Fibroblast of skin of scalp (primary cell): ENCODE measurements at regions not wholly inside any gene's neighbourhood (a gene's known extent, or its start where the extent isn't known, plus 50 kb on each side); places are given as distances from the start of the nearest gene placed in this dataset.
A peak's percentile ranks its signal among the peaks of the same experiment; 100 is the strongest.

ENCODE experiments used
- DNase-seq: peaks from one replicate; pipeline ENCODE4 v3.0.0-alpha.2; 2013

GRCh38 chr18:41829647-41830516 lies 125.2 kb upstream of the PIK3C3 start:
- no peak for DNase-seq

GRCh38 chr18:41828137-41828536 lies 126.9 kb upstream of the PIK3C3 start:
- DNase-seq: no peak

GRCh38 chr18:41820784-41821183 lies 134.2 kb upstream of the PIK3C3 start:
- no peak for DNase-seq

GRCh38 chr18:41818381-41819355 lies 136.4 kb upstream of the PIK3C3 start:
- DNase-seq: no peak

- no peak for DNase-seq
These were observed 140.4 kb upstream of the PIK3C3 start for GRCh38 chr18:41814651-41815050.

GRCh38 chr18:41809652-41810051 lies 145.4 kb upstream of the PIK3C3 start:
- DNase-seq: no peak

GRCh38 chr18:41805341-41805740 lies 149.7 kb upstream of the PIK3C3 start:
- DNase-seq: no peak

- DNase-seq: no peak
These were observed 156.2 kb upstream of the PIK3C3 start for GRCh38 chr18:41798879-41799278.

- DNase-seq: no peak
These were observed 164.3 kb upstream of the PIK3C3 start for GRCh38 chr18:41790687-41791086.

GRCh38 chr18:41789001-41789400 lies 166.0 kb upstream of the PIK3C3 start:
- DNase-seq: no peak

GRCh38 chr18:41783879-41784278 lies 171.2 kb upstream of the PIK3C3 start:
- DNase-seq: no peak

GRCh38 chr18:41783065-41783818 lies 171.8 kb upstream of the PIK3C3 start:
- no peak for DNase-seq

GRCh38 chr18:41771973-41772372 lies 183.1 kb upstream of the PIK3C3 start:
- DNase-seq: no peak

GRCh38 chr18:41769265-41769664 lies 185.8 kb upstream of the PIK3C3 start:
- DNase-seq: no peak

- DNase-seq: no peak
These were observed 186.6 kb upstream of the PIK3C3 start for GRCh38 chr18:41768467-41768866.

GRCh38 chr18:41767960-41768359 lies 187.1 kb upstream of the PIK3C3 start:
- DNase-seq: peak; percentile 12

GRCh38 chr18:41765460-41765859 lies 189.6 kb upstream of the PIK3C3 start:
- no peak for DNase-seq

GRCh38 chr18:41763361-41763760 lies 191.7 kb upstream of the PIK3C3 start:
- no peak for DNase-seq

- peak; percentile 76 for DNase-seq
These were observed 193.6 kb upstream of the PIK3C3 start for GRCh38 chr18:41761333-41762018.

GRCh38 chr18:41758534-41758933 lies 196.5 kb upstream of the PIK3C3 start:
- DNase-seq: no peak

GRCh38 chr18:41756141-41756540 lies 198.9 kb upstream of the PIK3C3 start:
- no peak for DNase-seq

GRCh38 chr18:41754332-41754731 lies 200.7 kb upstream of the PIK3C3 start:
- no peak for DNase-seq
